HCT116 (cell line): ENCODE measurements at regions not wholly inside any gene's neighbourhood (a gene's known extent, or its start where the extent isn't known, plus 50 kb on each side); places are given as distances from the start of the nearest gene placed in this dataset.

Experiments used
- ATAC-seq: fragments of 200-7000 bp; cut with Tn5 transposase; 2 replicates; pipeline ENCODE4 v1.9.1; 2020; ENCODE audit warnings: mild to moderate bottlenecking, moderate library complexity
- BruUV-seq: library from RNA; stranded (reverse); fragments of 400-500 nt; replicated peaks from 2 replicates; lab custom pipeline; 2021; lab: Mats Ljungman, UMichigan
- CTCF ChIA-PET: fragments of 300-600 bp; sonication (Branson Sonifier 250); formaldehyde crosslinking; loops from one replicate; lab custom pipeline; 2021; ENCODE audit warnings: antibody characterized with exemption; lab: Charles Lee
- POLR2A ChIA-PET: fragments of 300-600, 350-600 bp; sonication (Branson Sonifier 250); formaldehyde crosslinking; loops from one replicate; lab custom pipeline; 2021; ENCODE audit warnings: antibody characterized with exemption; lab: Charles Lee
- RAD21 ChIA-PET, 2 experiments: fragments of 300-600 bp; sonication (Branson Sonifier 250); formaldehyde crosslinking; loops; one replicate each; lab custom pipeline; 2023; ENCODE audit warnings: low total read pairs in 2 of 2; ENCODE audit not compliant: uncharacterized antibody in 2 of 2, unreplicated experiment in 2 of 2, low non-redundant PET in 1 of 2; lab: Charles Lee
- DNase-seq: peaks from one replicate; pipeline ENCODE4 v3.0.0-alpha.2; 2010; ENCODE audit warnings: low read depth, low spot score
- H2AFZ ChIP-seq: fragments of 200-600 bp; shearing (Covaris generic), sonication (generic); 2 replicates; pipeline ENCODE4 v1.6.1; 2017; ENCODE audit warnings: low read depth, mixed run types, mixed read lengths, antibody characterized with exemption, low read length; ENCODE audit not compliant: poor library complexity, severe bottlenecking
- H3K27ac ChIP-seq: 2 replicates; pipeline ENCODE4 v1.5.1; 2012; ENCODE audit warnings: low read depth, low read length
- H3K27me3 ChIP-seq: fragments of 200-600 bp; sonication (generic); 2 replicates; pipeline ENCODE4 v1.6.1; 2016; ENCODE audit warnings: mixed run types, low read length, mixed read lengths; ENCODE audit not compliant: insufficient read depth
- H3K36me3 ChIP-seq, 2 experiments: fragments of 200-500 bp in 1 of 2; fragments of 200-600 bp in 1 of 2; sonication (Bioruptor generic) in 1 of 2; sonication (generic) in 1 of 2; 2 replicates each; pipeline versions ENCODE4 v1.5.1 to v1.6.1; 2014 to 2016; ENCODE audit warnings: low read length in 2 of 2, inconsistent platforms in 1 of 2, mixed read lengths in 1 of 2, mixed run types in 1 of 2; ENCODE audit not compliant: insufficient read depth in 2 of 2, control insufficient read depth in 1 of 2
- H3K4me1 ChIP-seq, 2 experiments: fragments of 200-600 bp in 1 of 2; sonication (generic) in 1 of 2; 2 replicates each; pipeline versions ENCODE4 v1.5.1 to v1.6.1; 2012 to 2017; ENCODE audit warnings: low read length in 2 of 2, inconsistent platforms in 1 of 2, mild to moderate bottlenecking in 1 of 2, mixed read lengths in 1 of 2, mixed run types in 1 of 2, moderate library complexity in 1 of 2; ENCODE audit not compliant: insufficient read depth in 2 of 2, control insufficient read depth in 1 of 2
- H3K4me2 ChIP-seq: fragments of 200-600 bp; sonication (generic); 2 replicates; pipeline ENCODE4 v1.6.1; 2017; ENCODE audit warnings: mixed run types, low read length, mixed read lengths
- H3K4me3 ChIP-seq, 2 experiments: fragments of 200-600 bp in 1 of 2; sonication (generic) in 1 of 2; replicated peaks in 1 of 2; 2 replicates each; pipeline ENCODE4 v1.5.1; 2011 to 2016; ENCODE audit warnings: low read length in 2 of 2, control low read depth in 1 of 2, low read depth in 1 of 2, mild to moderate bottlenecking in 1 of 2, mixed read lengths in 1 of 2, mixed run types in 1 of 2
- H3K79me2 ChIP-seq: fragments of 200-600 bp; sonication (generic); 2 replicates; pipeline ENCODE4 v1.6.1; 2017; ENCODE audit warnings: mild to moderate bottlenecking, mixed run types, low read length, moderate library complexity, mixed read lengths; ENCODE audit not compliant: insufficient read depth
- H3K9ac ChIP-seq: fragments of 200-600 bp; sonication (generic); 2 replicates; pipeline ENCODE4 v1.6.1; 2016; ENCODE audit warnings: low read length, mixed read lengths
- H3K9me2 ChIP-seq: fragments of 200-600 bp; sonication (generic), shearing (Covaris generic); 2 replicates; pipeline ENCODE4 v1.6.1; 2017; ENCODE audit warnings: mixed run types, mild to moderate bottlenecking, moderate library complexity; ENCODE audit not compliant: insufficient read depth
- H3K9me3 ChIP-seq, 2 experiments: fragments of 200-500 bp in 1 of 2; fragments of 200-600 bp in 1 of 2; sonication (Bioruptor generic) in 1 of 2; sonication (generic) in 1 of 2; 2 replicates each; pipeline ENCODE4 v1.6.1; 2014 to 2017; ENCODE audit warnings: low read length in 2 of 2, mixed read lengths in 2 of 2, inconsistent platforms in 1 of 2, low read depth in 1 of 2, mild to moderate bottlenecking in 1 of 2, mixed run types in 1 of 2, moderate library complexity in 1 of 2; ENCODE audit not compliant: control insufficient read depth in 1 of 2, insufficient read depth in 1 of 2
- H4K20me1 ChIP-seq: fragments of 200-600 bp; sonication (generic), shearing (Covaris generic); 2 replicates; pipeline ENCODE4 v1.6.1; 2017; ENCODE audit warnings: mixed run types, mild to moderate bottlenecking, moderate library complexity; ENCODE audit not compliant: insufficient read depth
- CEBPB ChIP-seq: IDR thresholded peaks from 2 replicates; pipeline ENCODE4 v1.6.1; 2012; ENCODE audit warnings: low read depth
- EGR1 ChIP-seq: IDR thresholded peaks from 2 replicates; pipeline ENCODE4 v1.6.1; 2012; ENCODE audit warnings: low read depth
- EZH2 ChIP-seq: fragments of 200-600 bp; sonication (generic); IDR thresholded peaks from 2 replicates; pipeline ENCODE4 v1.6.1; 2017; ENCODE audit warnings: antibody characterized with exemption, mixed run types
- JUND ChIP-seq: IDR thresholded peaks from 2 replicates; pipeline ENCODE4 v1.6.1; 2012
- POLR2A ChIP-seq: IDR thresholded peaks from 2 replicates; pipeline ENCODE4 v1.7.0; 2011; ENCODE audit warnings: borderline replicate concordance; ENCODE audit not compliant: insufficient read depth, insufficient read length; ENCODE audit errors: extremely low read depth
- POLR2AphosphoS5 ChIP-seq: IDR thresholded peaks from 2 replicates; pipeline ENCODE4 v1.6.1; 2011; ENCODE audit warnings: mild to moderate bottlenecking, low read depth, low read length, moderate library complexity
- SIN3A ChIP-seq: IDR thresholded peaks from 2 replicates; pipeline ENCODE4 v1.6.1; 2012; ENCODE audit warnings: low read depth
- SRF ChIP-seq: IDR thresholded peaks from 2 replicates; pipeline ENCODE4 v1.6.1; 2012; ENCODE audit warnings: low read depth
- TCF7L2 ChIP-seq: IDR thresholded peaks from 2 replicates; pipeline ENCODE4 v1.7.0; 2011; ENCODE audit warnings: borderline replicate concordance, inconsistent platforms; ENCODE audit not compliant: insufficient read depth, insufficient read length; ENCODE audit errors: extremely low read depth
- ZNF274 ChIP-seq: fragments of 200-500 bp; sonication (Bioruptor generic); IDR thresholded peaks from 2 replicates; pipeline ENCODE4 v1.6.1; 2014; ENCODE audit warnings: mild to moderate bottlenecking, low read depth, low read length, inconsistent platforms
- intact Hi-C: fragments of 100-400 bp; cut with micrococcal nuclease; formaldehyde crosslinking; loops from 2 replicates; pipeline ENCODE4 v1.10.0; 2022
- TF ChIP-seq, protein P1 (sequence below), 3 experiments: fragments of 200-600 bp in 1 of 3; sonication (generic) in 1 of 3; IDR thresholded peaks in 2 of 3; conservative IDR thresholded peaks in 1 of 3; 2 replicates each; pipeline ENCODE4 v1.5.1; 2012 to 2017; ENCODE audit warnings: low read depth in 2 of 3, low read length in 2 of 3, antibody characterized with exemption in 1 of 3, borderline replicate concordance in 1 of 3, control low read depth in 1 of 3, mild to moderate bottlenecking in 1 of 3, mixed read lengths in 1 of 3, mixed run types in 1 of 3, moderate library complexity in 1 of 3; ENCODE audit not compliant: insufficient read depth in 1 of 3
- TF ChIP-seq, protein P2 (sequence below): IDR thresholded peaks from 2 replicates; pipeline ENCODE4 v1.6.1; 2012; ENCODE audit warnings: low read depth

GRCh38 chr13:53341144-53341510 is 312.5 kb downstream of the OLFM4 start:
- Histone ChIP-seq H4K20me1 (no peaks in the 10 kb centered on the region), H3K9ac (no peak overlapping the region), H3K4me2 (no peak overlapping the region), H3K4me3 (no peak overlapping the region), H3K79me2 (no peaks in the 10 kb centered on the region), H3K36me3 (no peaks in the 10 kb centered on the region), H2AFZ (no peak overlapping the region), H3K9me2 (no peaks in the 10 kb centered on the region), H3K9me3 (peaks cover 7 to 20% of the 10 kb centered on the region in 2 experiments; a peak in 3 of 4 replicates), H3K27me3 (no peaks in the 10 kb centered on the region), H3K27ac (no peak overlapping the region), H3K4me1 (no peaks in the 10 kb centered on the region)
- ChIA-PET POLR2A (no interaction called here), RAD21 (no interaction called here), CTCF (no interaction called here)
- intact Hi-C loops, result no loop called here
- no peak for ATAC-seq
- TF ChIP-seq SIN3A (no peak), EGR1 (no peak)
- TF ChIP-seq, protein P1, sequence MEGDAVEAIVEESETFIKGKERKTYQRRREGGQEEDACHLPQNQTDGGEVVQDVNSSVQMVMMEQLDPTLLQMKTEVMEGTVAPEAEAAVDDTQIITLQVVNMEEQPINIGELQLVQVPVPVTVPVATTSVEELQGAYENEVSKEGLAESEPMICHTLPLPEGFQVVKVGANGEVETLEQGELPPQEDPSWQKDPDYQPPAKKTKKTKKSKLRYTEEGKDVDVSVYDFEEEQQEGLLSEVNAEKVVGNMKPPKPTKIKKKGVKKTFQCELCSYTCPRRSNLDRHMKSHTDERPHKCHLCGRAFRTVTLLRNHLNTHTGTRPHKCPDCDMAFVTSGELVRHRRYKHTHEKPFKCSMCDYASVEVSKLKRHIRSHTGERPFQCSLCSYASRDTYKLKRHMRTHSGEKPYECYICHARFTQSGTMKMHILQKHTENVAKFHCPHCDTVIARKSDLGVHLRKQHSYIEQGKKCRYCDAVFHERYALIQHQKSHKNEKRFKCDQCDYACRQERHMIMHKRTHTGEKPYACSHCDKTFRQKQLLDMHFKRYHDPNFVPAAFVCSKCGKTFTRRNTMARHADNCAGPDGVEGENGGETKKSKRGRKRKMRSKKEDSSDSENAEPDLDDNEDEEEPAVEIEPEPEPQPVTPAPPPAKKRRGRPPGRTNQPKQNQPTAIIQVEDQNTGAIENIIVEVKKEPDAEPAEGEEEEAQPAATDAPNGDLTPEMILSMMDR (IDR thresholded peaks at IDR 0.05 in 2 of 3, conservative IDR thresholded peaks at IDR 0.05 in 1 of 3; ENCODE audit: borderline replicate concordance in 1 of 3, insufficient read depth in 1 of 3, low read depth in 2 of 3, low read length in 2 of 3), result no peak
- no peak for DNase-seq
- BruUV-seq, result no TSS peak

- no peaks in the 10 kb centered on the region for H3K79me2 ChIP-seq
- H3K4me3 ChIP-seq, result no peak overlapping the region
- ChIA-PET POLR2A (no interaction called here), RAD21 (no interaction called here), CTCF (no interaction called here)
- no peaks in the 10 kb centered on the region for H3K4me1 ChIP-seq
- no peak overlapping the region for H2AFZ ChIP-seq
- no peak for DNase-seq
- H4K20me1 ChIP-seq, result no peaks in the 10 kb centered on the region
- H3K36me3 ChIP-seq, result no peaks in the 10 kb centered on the region
- no peak overlapping the region for H3K9ac ChIP-seq
- intact Hi-C loops, result no loop called here
- H3K9me3 ChIP-seq, result peaks cover 7 to 26% of the 10 kb centered on the region in 2 experiments; a peak in 3 of 4 replicates
- H3K4me2 ChIP-seq, result no peak overlapping the region
- no peaks in the 10 kb centered on the region for H3K27me3 ChIP-seq
- TF ChIP-seq SRF (no peak), JUND (no peak), ZNF274 (no peak), TCF7L2 (no peak), POLR2AphosphoS5 (no peak), EZH2 (no peak), POLR2A (no peak), CEBPB (no peak)
- TF ChIP-seq, protein P2, sequence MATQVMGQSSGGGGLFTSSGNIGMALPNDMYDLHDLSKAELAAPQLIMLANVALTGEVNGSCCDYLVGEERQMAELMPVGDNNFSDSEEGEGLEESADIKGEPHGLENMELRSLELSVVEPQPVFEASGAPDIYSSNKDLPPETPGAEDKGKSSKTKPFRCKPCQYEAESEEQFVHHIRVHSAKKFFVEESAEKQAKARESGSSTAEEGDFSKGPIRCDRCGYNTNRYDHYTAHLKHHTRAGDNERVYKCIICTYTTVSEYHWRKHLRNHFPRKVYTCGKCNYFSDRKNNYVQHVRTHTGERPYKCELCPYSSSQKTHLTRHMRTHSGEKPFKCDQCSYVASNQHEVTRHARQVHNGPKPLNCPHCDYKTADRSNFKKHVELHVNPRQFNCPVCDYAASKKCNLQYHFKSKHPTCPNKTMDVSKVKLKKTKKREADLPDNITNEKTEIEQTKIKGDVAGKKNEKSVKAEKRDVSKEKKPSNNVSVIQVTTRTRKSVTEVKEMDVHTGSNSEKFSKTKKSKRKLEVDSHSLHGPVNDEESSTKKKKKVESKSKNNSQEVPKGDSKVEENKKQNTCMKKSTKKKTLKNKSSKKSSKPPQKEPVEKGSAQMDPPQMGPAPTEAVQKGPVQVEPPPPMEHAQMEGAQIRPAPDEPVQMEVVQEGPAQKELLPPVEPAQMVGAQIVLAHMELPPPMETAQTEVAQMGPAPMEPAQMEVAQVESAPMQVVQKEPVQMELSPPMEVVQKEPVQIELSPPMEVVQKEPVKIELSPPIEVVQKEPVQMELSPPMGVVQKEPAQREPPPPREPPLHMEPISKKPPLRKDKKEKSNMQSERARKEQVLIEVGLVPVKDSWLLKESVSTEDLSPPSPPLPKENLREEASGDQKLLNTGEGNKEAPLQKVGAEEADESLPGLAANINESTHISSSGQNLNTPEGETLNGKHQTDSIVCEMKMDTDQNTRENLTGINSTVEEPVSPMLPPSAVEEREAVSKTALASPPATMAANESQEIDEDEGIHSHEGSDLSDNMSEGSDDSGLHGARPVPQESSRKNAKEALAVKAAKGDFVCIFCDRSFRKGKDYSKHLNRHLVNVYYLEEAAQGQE, result no peak
- no TSS peak for BruUV-seq
- no peak overlapping the region for H3K27ac ChIP-seq
- no peak for ATAC-seq
- H3K9me2 ChIP-seq, result no peaks in the 10 kb centered on the region
Observed at GRCh38 chr13:53342623-53343360, 314.2 kb downstream of the OLFM4 start.
